ENCODE measurements at regions not wholly inside any gene's neighbourhood (a gene's known extent, or its start where the extent isn't known, plus 50 kb on each side); places are given as distances from the start of the nearest gene placed in this dataset.

- no peak for TF ChIP-seq CTCF (IDR thresholded peaks at IDR 0.05)
These were observed 72.7 kb upstream of the NREP start for GRCh38 chr5:111829701-111830100.

- TF ChIP-seq CTCF (IDR thresholded peaks at IDR 0.05): no peak
These were observed 69.1 kb upstream of the NREP start for GRCh38 chr5:111826064-111826463.

DNA sequence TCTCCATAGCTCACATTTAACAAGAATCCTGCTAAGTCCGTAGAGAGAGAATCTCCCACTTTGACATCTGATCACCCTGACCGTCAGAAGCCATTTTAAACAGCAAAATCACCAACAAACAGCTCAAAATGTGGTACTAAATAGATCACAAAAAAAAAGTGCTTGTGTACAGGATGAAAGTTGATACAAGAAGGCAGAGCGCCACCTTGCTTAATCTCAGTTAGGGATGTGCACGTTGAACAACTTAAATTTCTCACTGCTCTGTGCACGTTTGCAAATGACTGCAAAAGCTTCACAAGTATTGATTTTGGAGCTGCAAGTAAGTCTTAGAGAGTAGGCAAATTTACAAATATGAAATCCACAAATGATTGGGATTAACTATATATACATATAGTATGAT, 63.1 kb upstream of the NREP start:
- no peak; the same call in 1 of the 2 replicates for TF ChIP-seq CTCF (IDR thresholded peaks at IDR 0.05)

DNA sequence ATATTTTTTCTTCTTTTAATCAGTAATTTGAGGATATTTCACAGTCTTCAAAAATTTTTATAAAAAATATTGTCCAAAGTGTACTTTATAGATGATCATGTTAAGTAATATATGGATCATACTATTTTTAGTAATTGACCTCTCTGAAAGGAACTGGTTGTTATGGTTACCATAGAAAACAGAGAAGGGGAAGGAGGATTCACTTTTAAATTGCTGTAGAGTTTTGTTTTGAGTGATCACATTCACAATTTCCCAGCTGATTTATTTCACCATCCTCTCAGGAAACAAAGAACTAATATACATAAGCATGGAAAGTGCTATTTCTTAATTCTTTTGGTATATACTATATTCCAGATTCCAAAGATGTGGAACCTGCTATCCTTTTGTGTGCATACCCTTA, 56.5 kb upstream of the NREP start:
- TF ChIP-seq CTCF (IDR thresholded peaks at IDR 0.05): no peak

- no peak for TF ChIP-seq CTCF (IDR thresholded peaks at IDR 0.05)
These were observed 53.1 kb upstream of the NREP start for GRCh38 chr5:111810112-111810511.

Measured in LNCAP (cell line).